Upper lobe of left lung (tissue), 6 donors: ENCODE measurements at regions not wholly inside any gene's neighbourhood (a gene's known extent, or its start where the extent isn't known, plus 50 kb on each side); places are given as distances from the start of the nearest gene placed in this dataset.
"Not testable (repeated sequence)": the region's sequence is repeated elsewhere in the genome, so short reads cannot be mapped to it uniquely, and the experiment has no call there.

Source experiments
- ATAC-seq, 2 donors: fragments of 200-7000 bp; cut with Tn5 transposase; one replicate each; pipeline ENCODE4 v1.9.1; 2022; ENCODE audit warnings: mild to moderate bottlenecking in 2 of 2, moderate library complexity in 2 of 2; ENCODE audit not compliant: low FRiP score in 2 of 2
- DNase-seq, 2 donors: peaks; one replicate each; pipeline ENCODE4 v3.0.0-alpha.2; 2019 to 2020
- H3K27ac ChIP-seq, 4 donors: fragments of 200-600 bp; sonication (generic); one replicate each; pipeline ENCODE4 v1.5.1; 2016 to 2019
- H3K27me3 ChIP-seq, 4 donors: fragments of 200-600 bp; sonication (generic); one replicate each; pipeline ENCODE4 v1.5.1; 2017 to 2019
- H3K36me3 ChIP-seq, 4 donors: fragments of 200-600 bp; sonication (generic); one replicate each; pipeline ENCODE4 v1.5.1; 2016 to 2019
- H3K4me1 ChIP-seq, 4 donors: fragments of 200-600 bp; sonication (generic); one replicate each; pipeline ENCODE4 v1.5.1; 2018 to 2019
- H3K4me3 ChIP-seq, 4 donors: fragments of 200-600 bp; sonication (generic); one replicate each; pipeline ENCODE4 v1.5.1; 2017 to 2019; ENCODE audit warnings: mild to moderate bottlenecking in 2 of 4, moderate library complexity in 1 of 4
- H3K9me3 ChIP-seq, 4 donors: fragments of 200-600 bp; sonication (generic); one replicate each; pipeline ENCODE4 v1.5.1; 2018 to 2019
- CTCF ChIP-seq, 6 experiments: fragments of 450-650 bp in 4 of 6; fragments of 200-600 bp in 2 of 6; sonication (generic) in 2 of 6; IDR thresholded peaks; one replicate each; pipeline ENCODE4 v1.5.1; 2016 to 2019; ENCODE audit warnings: antibody characterized with exemption in 6 of 6
- EP300 ChIP-seq, 4 donors: sonication (generic); formaldehyde crosslinking; IDR thresholded peaks; one replicate each; pipeline ENCODE4 v1.5.1; 2017; ENCODE audit warnings: antibody characterized with exemption in 4 of 4, control low read depth in 2 of 4
- POLR2A ChIP-seq, 4 donors: fragments of 450-650 bp; IDR thresholded peaks; one replicate each; pipeline ENCODE4 v1.5.1; 2016 to 2017; ENCODE audit warnings: antibody characterized with exemption in 4 of 4, mild to moderate bottlenecking in 2 of 4
- POLR2AphosphoS5 ChIP-seq, 2 donors: sonication (generic); formaldehyde crosslinking; IDR thresholded peaks; one replicate each; pipeline ENCODE4 v1.5.1; 2017; ENCODE audit warnings: antibody characterized with exemption in 2 of 2
- WGBS, 2 donors: methylation state at CpG; one replicate each; pipeline ENCODE4 v1.1.5; 2017 to 2018; 5-methylcytosine and 5-hydroxymethylcytosine counted together
- donor health status: DM: no; HTN: no; CAD: no; lungs with moderate emphysema.
- donor health status: DM: no; HTN: yes; CAD: no; lungs with severe emphysema.

GRCh38 chr7:137122145-137122544, 221.4 kb downstream of the PTN start:
- Histone ChIP-seq H3K4me3 (no peak overlapping the region), H3K4me1 (no peaks in the 10 kb centered on the region), H3K27me3 (no peaks in the 10 kb centered on the region), H3K27ac (no peak overlapping the region), H3K9me3 (no peaks in the 10 kb centered on the region), H3K36me3 (no peaks in the 10 kb centered on the region)
- ATAC-seq (no peak), DNase-seq (no peak)
- TF ChIP-seq CTCF (IDR thresholded peaks at IDR 0.05) (no peak), POLR2A (IDR thresholded peaks at IDR 0.05) (no peak), POLR2AphosphoS5 (IDR thresholded peaks at IDR 0.05) (no peak), EP300 (IDR thresholded peaks at IDR 0.05) (no peak)
- WGBS, 2 donors: 79 to 82% methylated on average over 2 of the region's 2 CpGs

- Histone ChIP-seq H3K27ac (no peak overlapping the region), H3K36me3 (no peaks in the 10 kb centered on the region), H3K9me3 (no peaks in the 10 kb centered on the region), H3K4me3 (no peak overlapping the region), H3K27me3 (no peaks in the 10 kb centered on the region), H3K4me1 (no peaks in the 10 kb centered on the region)
- DNase-seq: no peak
- TF ChIP-seq POLR2A (IDR thresholded peaks at IDR 0.05) (no peak), EP300 (IDR thresholded peaks at IDR 0.05) (no peak), POLR2AphosphoS5 (IDR thresholded peaks at IDR 0.05) (no peak), CTCF (IDR thresholded peaks at IDR 0.05) (no peak)
- no peak for ATAC-seq
- 70 to 85% methylated on average over 2 of the region's 2 CpGs for WGBS, 2 donors
These were observed 222.8 kb downstream of the PTN start for GRCh38 chr7:137120690-137121089.

- Histone ChIP-seq H3K36me3 (no peaks in the 10 kb centered on the region), H3K9me3 (no peaks in the 10 kb centered on the region)
These were observed 233.0 kb downstream of the PTN start for GRCh38 chr7:137110535-137110934.

GRCh38 chr7:137110091-137110509, 233.4 kb downstream of the PTN start:
- Histone ChIP-seq H3K4me1 (no peaks in the 10 kb centered on the region), H3K27ac (no peak overlapping the region), H3K9me3 (no peaks in the 10 kb centered on the region), H3K27me3 (no peaks in the 10 kb centered on the region), H3K36me3 (no peaks in the 10 kb centered on the region), H3K4me3 (no peak overlapping the region)
- ATAC-seq (peak in 1 of 2 donors; percentile 34), DNase-seq (no peak)
- TF ChIP-seq EP300 (IDR thresholded peaks at IDR 0.05) (no peak), POLR2A (IDR thresholded peaks at IDR 0.05) (no peak), POLR2AphosphoS5 (IDR thresholded peaks at IDR 0.05) (no peak), CTCF (IDR thresholded peaks at IDR 0.05) (no peak)
- 72 to 80% methylated on average over 3 of the region's 3 CpGs for WGBS, 2 donors

More at GRCh38 chr7:137110535-137110934, 233.0 kb downstream of the PTN start:
- no peak for ATAC-seq
- Histone ChIP-seq H3K4me3 (no peak overlapping the region), H3K27me3 (no peaks in the 10 kb centered on the region), H3K27ac (no peak overlapping the region), H3K4me1 (no peaks in the 10 kb centered on the region)
- DNase-seq: no peak
- TF ChIP-seq EP300 (IDR thresholded peaks at IDR 0.05): no peak

- 87 to 88% methylated on average over 2 of the region's 2 CpGs for WGBS, 2 donors
- not testable (repeated sequence) for DNase-seq, H3K27ac ChIP-seq, H3K27me3 ChIP-seq, H3K4me1 ChIP-seq, H3K4me3 ChIP-seq, H3K36me3 ChIP-seq, ATAC-seq, H3K9me3 ChIP-seq
These were observed 235.7 kb downstream of the PTN start for GRCh38 chr7:137107802-137108201.

GRCh38 chr7:137103526-137103925, 235.1 kb downstream of the CHRM2 start:
- not testable (repeated sequence) for H3K4me1 ChIP-seq, ATAC-seq, H3K4me3 ChIP-seq, H3K36me3 ChIP-seq, DNase-seq, H3K9me3 ChIP-seq, H3K27ac ChIP-seq, H3K27me3 ChIP-seq
- WGBS, 2 donors: 80 to 84% methylated on average over 6 to 8 of the region's 8 CpGs
